ENCODE measurements at regions not wholly inside any gene's neighbourhood (a gene's known extent, or its start where the extent isn't known, plus 50 kb on each side); places are given as distances from the start of the nearest gene placed in this dataset.
"Not testable (repeated sequence)": the region's sequence is repeated elsewhere in the genome, so short reads cannot be mapped to it uniquely, and the experiment has no call there.

- intact Hi-C loops (cut with DNase I, micrococcal nuclease): no loop called here
- no peak for ATAC-seq
- no peak for DNase-seq
These were observed 220.7 kb downstream of the TACR3 start for GRCh38 chr4:103499094-103499493.

GRCh38 chr4:103498161-103499070 is 221.4 kb downstream of the TACR3 start:
- DNase-seq: no peak
- intact Hi-C loops (cut with DNase I, micrococcal nuclease): no loop called here
- ATAC-seq: no peak

- intact Hi-C loops (cut with DNase I, micrococcal nuclease): no loop called here
- no peak for DNase-seq
- ATAC-seq: no peak
These were observed 222.1 kb downstream of the TACR3 start for GRCh38 chr4:103497692-103498091.

GRCh38 chr4:103496800-103497199 is 223.0 kb downstream of the TACR3 start:
- ATAC-seq (no peak), DNase-seq (no peak)
- intact Hi-C loops (cut with DNase I, micrococcal nuclease): no loop called here

GRCh38 chr4:103493450-103494159 is 226.2 kb downstream of the TACR3 start:
- intact Hi-C loops (cut with DNase I, micrococcal nuclease): no loop called here
- ATAC-seq (no peak), DNase-seq (no peak)

GRCh38 chr4:103485296-103485695 is 234.5 kb downstream of the TACR3 start:
- intact Hi-C loops (cut with DNase I, micrococcal nuclease); ATAC-seq; DNase-seq: not testable (repeated sequence)

- DNase-seq (no peak), ATAC-seq (no peak)
- intact Hi-C loops (cut with DNase I, micrococcal nuclease): no loop called here
These were observed 235.3 kb downstream of the TACR3 start for GRCh38 chr4:103484521-103484920.

GRCh38 chr4:103482893-103483292 is 236.9 kb downstream of the TACR3 start:
- ATAC-seq: no peak
- intact Hi-C loops (cut with DNase I, micrococcal nuclease): no loop called here
- no peak for DNase-seq

GRCh38 chr4:103482471-103482870 is 237.3 kb downstream of the TACR3 start:
- no peak for ATAC-seq
- no peak for DNase-seq
- intact Hi-C loops (cut with DNase I, micrococcal nuclease): no loop called here

- DNase-seq (no peak), ATAC-seq (no peak)
- intact Hi-C loops (cut with DNase I, micrococcal nuclease): no loop called here
These were observed 241.1 kb downstream of the TACR3 start for GRCh38 chr4:103478734-103479133.

GRCh38 chr4:103478210-103478609 is 241.6 kb downstream of the TACR3 start:
- DNase-seq: no peak
- intact Hi-C loops (cut with DNase I, micrococcal nuclease): no loop called here
- no peak for ATAC-seq

GRCh38 chr4:103457566-103457965 is 259.4 kb upstream of the CENPE start:
- DNase-seq: no peak
- intact Hi-C loops (cut with DNase I, micrococcal nuclease): no loop called here
- no peak for ATAC-seq

- ATAC-seq (no peak), DNase-seq (no peak)
- intact Hi-C loops (cut with DNase I, micrococcal nuclease): no loop called here
These were observed 253.2 kb upstream of the CENPE start for GRCh38 chr4:103451341-103451740.

- no peak for ATAC-seq
- DNase-seq: no peak
- intact Hi-C loops (cut with DNase I, micrococcal nuclease): no loop called here
These were observed 252.6 kb upstream of the CENPE start for GRCh38 chr4:103450693-103451092.

GRCh38 chr4:103449296-103450023 is 251.3 kb upstream of the CENPE start:
- DNase-seq: no peak

GRCh38 chr4:103445377-103445776 is 247.2 kb upstream of the CENPE start:
- DNase-seq: no peak
- ATAC-seq: no peak
- intact Hi-C loops (cut with DNase I, micrococcal nuclease): no loop called here

More at GRCh38 chr4:103449296-103450023, 251.3 kb upstream of the CENPE start:
- intact Hi-C loops (cut with DNase I, micrococcal nuclease): no loop called here
- ATAC-seq: no peak

GRCh38 chr4:103443324-103443723 is 245.2 kb upstream of the CENPE start:
- no peak for DNase-seq
- intact Hi-C loops (cut with DNase I, micrococcal nuclease): no loop called here
- no peak for ATAC-seq

- DNase-seq: no peak
- intact Hi-C loops (cut with DNase I, micrococcal nuclease): no loop called here
- no peak for ATAC-seq
These were observed 231.1 kb upstream of the CENPE start for GRCh38 chr4:103429283-103429682.

GRCh38 chr4:103425406-103425805 is 227.3 kb upstream of the CENPE start:
- ATAC-seq (no peak), DNase-seq (no peak)
- intact Hi-C loops (cut with DNase I, micrococcal nuclease): no loop called here

GRCh38 chr4:103424853-103425252 is 226.7 kb upstream of the CENPE start:
- no peak for ATAC-seq
- no peak for DNase-seq
- intact Hi-C loops (cut with DNase I, micrococcal nuclease): no loop called here

All from left colon (tissue), 2 donors.